Testis (tissue), 2 donors: ENCODE measurements at regions not wholly inside any gene's neighbourhood (a gene's known extent, or its start where the extent isn't known, plus 50 kb on each side); places are given as distances from the start of the nearest gene placed in this dataset.

Source experiments
- DNase-seq: peaks from one replicate; pipeline ENCODE4 v3.0.0-alpha.2; 2019
- H3K27ac ChIP-seq, 2 donors: fragments of 200-600 bp; sonication (generic); one replicate each; pipeline ENCODE4 v1.5.1; 2019
- H3K27me3 ChIP-seq: fragments of 200-600 bp; sonication (generic); one replicate; pipeline ENCODE4 v1.5.1; 2019
- H3K36me3 ChIP-seq: fragments of 200-600 bp; sonication (generic); one replicate; pipeline ENCODE4 v1.5.1; 2017; ENCODE audit warnings: low read depth; ENCODE audit errors: missing control alignments
- H3K4me1 ChIP-seq: fragments of 200-600 bp; sonication (generic); one replicate; pipeline ENCODE4 v1.5.1; 2019
- H3K4me3 ChIP-seq, 2 donors: fragments of 200-600 bp; sonication (generic); one replicate each; pipeline ENCODE4 v1.5.1; 2017 to 2019
- H3K9me3 ChIP-seq: fragments of 200-600 bp; sonication (generic); one replicate; pipeline ENCODE4 v1.5.1; 2017
- POLR2A ChIP-seq: fragments of 450-650 bp; IDR thresholded peaks from one replicate; pipeline ENCODE4 v1.6.1; 2017; ENCODE audit warnings: antibody characterized with exemption, mild to moderate bottlenecking, moderate library complexity
- WGBS, 2 donors: methylation state at CpG; one replicate each; pipeline ENCODE4 v1.1.5; 2018; 5-methylcytosine and 5-hydroxymethylcytosine counted together
- intact Hi-C: fragments of 100-400 bp; cut with DNase I; formaldehyde crosslinking; loops from one replicate; pipeline ENCODE4 v1.15.1; 2023; ENCODE audit warnings: low total_unique reads
- TF ChIP-seq, protein P1 (sequence below), 3 experiments: fragments of 450-650 bp in 2 of 3; fragments of 200-600 bp in 1 of 3; sonication (generic) in 1 of 3; IDR thresholded peaks; one replicate each; pipeline ENCODE4 v1.5.1; 2016 to 2019; ENCODE audit warnings: antibody characterized with exemption in 3 of 3, mild to moderate bottlenecking in 2 of 3, moderate library complexity in 1 of 3

DNA sequence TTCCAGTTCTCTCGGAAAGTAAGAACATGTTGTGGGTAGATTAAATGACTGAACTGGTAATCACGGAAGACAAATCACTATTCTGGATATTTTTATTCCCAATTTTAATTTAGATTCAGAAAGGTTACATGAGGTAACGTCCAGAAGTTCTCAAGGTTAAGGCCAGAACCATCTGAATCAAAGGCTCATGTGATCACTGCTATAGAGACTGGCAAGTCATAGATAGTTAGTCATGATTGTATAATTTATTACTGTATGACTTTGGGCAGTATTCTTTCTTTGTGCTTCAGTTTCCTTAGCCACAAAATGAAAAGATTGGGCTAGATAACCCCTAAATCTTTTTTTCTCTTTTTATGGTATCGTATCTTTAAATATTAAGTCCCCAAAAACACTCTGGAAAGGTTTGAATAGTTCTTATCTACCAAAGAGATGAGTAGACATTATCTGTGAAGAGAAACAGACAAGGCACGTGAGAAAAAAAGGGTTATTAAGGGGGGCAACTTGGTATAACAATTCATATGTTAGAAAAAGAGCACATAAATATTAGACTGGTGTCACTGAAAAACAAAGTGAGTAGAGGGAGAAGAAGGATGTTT is 241.0 kb downstream of the PTPRC start:
- TF ChIP-seq, protein P1, sequence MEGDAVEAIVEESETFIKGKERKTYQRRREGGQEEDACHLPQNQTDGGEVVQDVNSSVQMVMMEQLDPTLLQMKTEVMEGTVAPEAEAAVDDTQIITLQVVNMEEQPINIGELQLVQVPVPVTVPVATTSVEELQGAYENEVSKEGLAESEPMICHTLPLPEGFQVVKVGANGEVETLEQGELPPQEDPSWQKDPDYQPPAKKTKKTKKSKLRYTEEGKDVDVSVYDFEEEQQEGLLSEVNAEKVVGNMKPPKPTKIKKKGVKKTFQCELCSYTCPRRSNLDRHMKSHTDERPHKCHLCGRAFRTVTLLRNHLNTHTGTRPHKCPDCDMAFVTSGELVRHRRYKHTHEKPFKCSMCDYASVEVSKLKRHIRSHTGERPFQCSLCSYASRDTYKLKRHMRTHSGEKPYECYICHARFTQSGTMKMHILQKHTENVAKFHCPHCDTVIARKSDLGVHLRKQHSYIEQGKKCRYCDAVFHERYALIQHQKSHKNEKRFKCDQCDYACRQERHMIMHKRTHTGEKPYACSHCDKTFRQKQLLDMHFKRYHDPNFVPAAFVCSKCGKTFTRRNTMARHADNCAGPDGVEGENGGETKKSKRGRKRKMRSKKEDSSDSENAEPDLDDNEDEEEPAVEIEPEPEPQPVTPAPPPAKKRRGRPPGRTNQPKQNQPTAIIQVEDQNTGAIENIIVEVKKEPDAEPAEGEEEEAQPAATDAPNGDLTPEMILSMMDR (IDR thresholded peaks at IDR 0.05) = no peak
- no peak for TF ChIP-seq POLR2A
- H3K27me3 ChIP-seq = no peaks in the 10 kb centered on the region
- H3K9me3 ChIP-seq = no peaks in the 10 kb centered on the region
- no peak overlapping the region for H3K27ac ChIP-seq
- H3K4me1 ChIP-seq = no peaks in the 10 kb centered on the region
- H3K4me3 ChIP-seq = no peak overlapping the region
- H3K36me3 ChIP-seq = no peaks in the 10 kb centered on the region
- no peak for DNase-seq
- WGBS, 2 donors = 75 to 78% methylated on average over 5 of the region's 5 CpGs
- intact Hi-C loops = no loop called here

DNA sequence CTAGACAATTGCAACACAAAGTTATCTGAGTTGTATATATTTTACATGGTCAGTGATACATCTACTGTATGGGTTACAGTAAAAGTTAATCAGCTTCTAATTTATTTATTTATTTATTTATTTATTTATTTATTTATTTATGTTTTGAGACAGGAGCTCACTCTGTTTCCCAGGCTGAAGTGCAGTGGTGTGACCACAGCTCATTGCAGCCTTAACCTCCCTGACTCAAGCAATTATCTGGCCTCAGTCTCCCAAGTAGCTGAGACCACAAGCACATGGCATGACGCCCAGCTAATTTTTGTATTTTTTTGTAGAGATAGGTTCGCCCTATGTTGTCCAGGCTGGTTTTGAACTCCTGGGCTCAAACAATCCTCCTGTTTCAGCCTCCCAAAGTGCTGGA is 241.6 kb downstream of the PTPRC start:
- H3K9me3 ChIP-seq = no peaks in the 10 kb centered on the region
- no peaks in the 10 kb centered on the region for H3K4me1 ChIP-seq
- H3K27me3 ChIP-seq = no peaks in the 10 kb centered on the region
- TF ChIP-seq, protein P1 (IDR thresholded peaks at IDR 0.05) = no peak
- no peak for TF ChIP-seq POLR2A
- H3K36me3 ChIP-seq = no peaks in the 10 kb centered on the region
- H3K27ac ChIP-seq = no peak overlapping the region
- no peak for DNase-seq
- 95 to 98% methylated on average over 2 of the region's 2 CpGs for WGBS, 2 donors
- no peak overlapping the region for H3K4me3 ChIP-seq
- intact Hi-C loops = no loop called here

DNA sequence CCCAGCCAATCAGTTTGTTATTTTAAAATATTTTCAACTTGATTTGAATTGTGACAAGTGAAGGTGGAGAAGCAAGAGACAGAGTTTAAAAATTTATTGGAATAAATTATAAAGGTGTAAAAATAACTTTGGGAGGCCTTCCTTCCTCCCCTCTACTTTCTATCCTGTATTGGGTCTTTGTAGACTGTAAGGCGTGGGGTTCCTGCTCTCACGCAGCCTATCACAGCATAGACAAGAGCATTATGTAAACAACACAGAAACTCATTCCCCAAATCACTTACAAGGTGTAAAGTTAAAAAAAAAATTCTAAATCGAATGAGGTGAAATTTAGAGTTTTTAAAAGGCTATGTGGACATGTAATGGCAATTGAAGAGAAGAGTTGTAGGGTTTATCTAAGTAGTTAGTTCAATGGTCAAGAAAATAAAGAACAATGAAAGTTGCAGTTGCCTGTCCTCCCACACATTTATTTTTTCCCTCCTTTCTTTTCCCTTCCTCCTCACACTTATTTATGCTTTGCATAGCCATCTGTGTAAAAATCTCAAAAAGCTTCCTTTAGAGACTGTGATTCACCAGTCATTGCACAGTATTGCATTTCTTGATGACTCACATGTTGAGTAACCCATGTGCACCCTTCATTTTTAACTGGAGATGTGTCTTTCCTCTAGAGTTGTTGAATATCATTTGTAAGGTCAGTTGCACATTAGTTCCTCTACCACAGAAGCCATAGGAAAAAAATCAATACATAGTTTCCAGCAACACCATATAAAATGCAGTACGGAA is 242.2 kb downstream of the PTPRC start:
- intact Hi-C loops = no loop called here

DNA sequence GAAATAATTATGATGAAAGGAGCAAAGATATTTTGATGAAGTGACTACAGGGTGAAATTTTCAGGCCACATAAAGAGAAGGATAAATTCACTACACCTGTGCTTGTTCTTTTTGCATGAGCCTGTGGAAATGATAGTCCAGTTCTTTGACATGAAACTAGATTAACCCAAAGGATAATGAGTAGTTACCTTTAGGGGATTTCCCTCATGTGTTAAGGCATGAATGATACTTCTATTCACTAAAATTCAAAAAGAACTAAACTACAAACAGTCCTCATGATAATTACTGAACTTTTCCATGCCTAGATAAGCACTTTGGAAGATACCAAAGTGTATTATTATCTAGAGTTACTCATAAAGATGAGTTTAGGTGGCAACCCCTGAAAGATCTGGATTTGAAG is 244.3 kb downstream of the PTPRC start:
- Histone ChIP-seq H3K4me3 (no peak overlapping the region), H3K27ac (no peak overlapping the region), H3K36me3 (no peaks in the 10 kb centered on the region), H3K9me3 (no peaks in the 10 kb centered on the region), H3K27me3 (no peaks in the 10 kb centered on the region), H3K4me1 (no peaks in the 10 kb centered on the region)
- DNase-seq = no peak
- TF ChIP-seq, protein P1 (IDR thresholded peaks at IDR 0.05) = no peak
- TF ChIP-seq POLR2A = no peak
- intact Hi-C loops = no loop called here

More for the DNA sequence above, 242.2 kb downstream of the PTPRC start:
- H3K27ac ChIP-seq = no peak overlapping the region
- no peaks in the 10 kb centered on the region for H3K36me3 ChIP-seq
- no peaks in the 10 kb centered on the region for H3K27me3 ChIP-seq
- no peaks in the 10 kb centered on the region for H3K4me1 ChIP-seq
- DNase-seq = no peak
- H3K9me3 ChIP-seq = no peaks in the 10 kb centered on the region
- 85 to 92% methylated on average over 4 of the region's 4 CpGs for WGBS, 2 donors
- no peak overlapping the region for H3K4me3 ChIP-seq
- TF ChIP-seq, protein P1 (IDR thresholded peaks at IDR 0.05) = no peak
- TF ChIP-seq POLR2A = no peak

DNA sequence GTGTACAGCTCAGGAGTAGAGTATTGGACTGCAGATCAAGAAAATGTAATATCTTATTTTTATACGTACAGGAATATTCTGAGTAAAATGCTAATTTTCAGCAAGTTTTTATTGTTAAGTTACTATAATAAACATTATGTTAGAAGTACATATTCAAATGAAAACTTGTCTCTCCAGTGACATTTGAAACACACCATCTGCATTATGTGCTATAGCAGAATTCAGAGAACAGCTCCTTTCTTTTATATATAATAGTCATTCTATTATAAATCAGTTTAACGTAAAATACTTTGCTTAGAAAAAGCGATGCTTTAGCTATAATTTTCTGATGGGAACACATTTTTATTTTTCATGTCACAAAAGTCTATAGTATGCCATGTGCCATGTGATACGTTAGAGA is 249.0 kb downstream of the PTPRC start:
- Histone ChIP-seq H3K36me3 (no peaks in the 10 kb centered on the region), H3K27ac (no peak overlapping the region), H3K27me3 (no peaks in the 10 kb centered on the region), H3K9me3 (no peaks in the 10 kb centered on the region), H3K4me1 (no peaks in the 10 kb centered on the region), H3K4me3 (no peak overlapping the region)
- no peak for TF ChIP-seq POLR2A
- TF ChIP-seq, protein P1 (IDR thresholded peaks at IDR 0.05) = no peak
- WGBS, 2 donors = 93 to 97% methylated on average over 4 of the region's 4 CpGs
- no peak for DNase-seq
- intact Hi-C loops = no loop called here
